NCI-H1092 treated with DMSO at 0.1 percent for 48 hours (cell line): ENCODE measurements at regions not wholly inside any gene's neighbourhood (a gene's known extent, or its start where the extent isn't known, plus 50 kb on each side); places are given as distances from the start of the nearest gene placed in this dataset.
"Not testable (repeated sequence)": the region's sequence is repeated elsewhere in the genome, so short reads cannot be mapped to it uniquely, and the experiment has no call there.

Experiments used
- DNase-seq: peaks from one replicate; lab custom pipeline; 2025; lab: John Stamatoyannopoulos, UW

DNA sequence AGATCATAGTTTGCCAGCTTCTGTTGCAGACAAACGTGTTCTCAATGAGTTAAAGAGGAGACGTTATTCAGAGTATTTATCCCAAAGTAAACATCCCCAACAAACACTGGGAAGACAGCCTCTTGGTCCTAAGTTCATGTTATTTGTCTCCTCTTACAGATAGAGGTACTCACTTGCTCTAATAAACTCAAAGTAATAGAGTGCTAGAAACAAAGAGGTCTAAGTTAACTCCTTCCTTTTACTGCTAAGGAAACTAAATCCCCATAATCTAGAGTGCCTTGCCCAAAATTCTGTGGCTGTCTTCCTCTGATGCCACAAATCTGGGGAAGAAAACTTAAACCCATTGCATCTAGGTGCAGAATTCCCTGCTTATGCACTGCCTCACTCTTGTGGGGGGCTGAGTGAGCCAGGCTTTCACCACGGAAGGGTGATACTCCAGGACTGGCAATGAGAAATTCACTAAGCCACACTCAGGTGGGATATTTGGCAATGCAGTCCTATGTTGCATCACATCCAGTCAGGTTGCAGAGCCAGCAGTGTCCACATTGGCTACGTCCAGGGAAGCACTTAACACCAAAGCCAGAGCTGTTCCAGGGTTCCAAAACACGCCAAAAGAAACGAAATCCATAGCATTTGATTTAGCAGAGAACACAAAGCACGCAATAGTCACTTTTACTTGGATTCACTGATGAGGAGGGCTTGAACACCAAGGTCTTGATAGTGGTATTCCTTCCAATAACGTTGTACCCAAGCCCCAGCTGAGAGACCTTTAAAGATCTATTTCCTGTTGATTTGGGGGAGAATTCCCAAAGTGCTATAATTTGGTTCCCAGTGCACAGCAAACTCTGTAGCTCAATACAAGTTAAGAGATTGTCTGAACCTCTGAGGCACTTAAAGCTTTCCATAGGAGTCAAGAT is 81.0 kb upstream of the FOXQ1 start:
- no peak for DNase-seq

DNA sequence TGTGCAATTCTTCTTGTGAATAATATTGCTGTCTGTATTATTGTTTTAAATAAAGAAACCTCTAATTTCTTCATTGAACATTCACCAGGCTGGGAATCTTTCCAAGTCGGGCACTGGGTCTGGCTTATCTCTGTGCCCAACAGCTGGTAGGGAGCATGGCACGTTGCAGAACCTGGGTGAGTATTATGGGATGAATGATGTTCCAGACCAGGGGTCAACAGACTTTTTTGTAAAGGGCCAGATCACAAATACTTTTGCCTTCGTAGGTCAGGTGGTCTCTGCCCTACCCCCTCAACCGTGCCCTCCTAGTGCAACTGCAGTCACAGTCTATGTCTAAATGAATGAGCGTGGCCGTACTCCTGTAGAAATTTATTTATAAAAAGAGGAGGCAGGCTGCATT is 81.6 kb upstream of the FOXQ1 start:
- no peak for DNase-seq

DNA sequence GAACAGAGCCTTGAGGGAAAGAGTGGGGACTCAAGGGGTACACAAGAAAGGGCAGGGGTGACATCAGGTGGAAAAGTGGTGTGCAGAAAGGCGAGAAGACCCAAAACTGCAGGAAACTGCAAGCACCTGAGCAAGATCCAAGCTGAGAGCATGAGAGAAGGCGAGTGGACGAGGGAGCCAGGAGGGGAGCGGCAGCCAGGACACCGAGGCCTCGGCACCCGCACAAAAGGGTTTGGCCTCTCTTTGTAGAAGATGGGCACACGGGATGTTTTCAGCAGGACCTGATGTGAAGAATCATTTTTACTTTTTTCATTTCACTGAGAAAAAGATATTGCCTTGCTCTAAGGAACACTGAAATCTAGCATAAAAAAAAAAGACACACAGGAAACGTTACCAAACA is 82.1 kb upstream of the FOXQ1 start:
- DNase-seq: no peak

DNA sequence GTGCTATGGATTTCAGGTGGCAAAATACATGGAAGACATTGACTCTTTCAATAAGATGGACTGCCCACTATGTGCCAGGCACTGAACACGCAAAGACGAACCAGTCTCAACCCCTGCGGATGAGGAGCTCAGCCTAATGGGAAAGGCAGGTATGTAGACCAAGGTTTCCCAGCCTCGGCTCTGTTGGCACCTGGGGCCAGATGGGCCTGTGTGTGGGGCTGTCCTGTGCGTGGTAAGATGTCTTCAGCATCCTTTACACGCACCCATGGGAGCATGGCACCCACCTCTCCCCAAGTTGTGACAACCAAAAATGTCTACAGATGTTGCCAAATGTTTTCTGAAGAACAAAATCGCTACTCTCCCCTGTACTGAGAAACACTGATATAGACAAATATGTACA is 82.6 kb upstream of the FOXQ1 start:
- no peak for DNase-seq

DNA sequence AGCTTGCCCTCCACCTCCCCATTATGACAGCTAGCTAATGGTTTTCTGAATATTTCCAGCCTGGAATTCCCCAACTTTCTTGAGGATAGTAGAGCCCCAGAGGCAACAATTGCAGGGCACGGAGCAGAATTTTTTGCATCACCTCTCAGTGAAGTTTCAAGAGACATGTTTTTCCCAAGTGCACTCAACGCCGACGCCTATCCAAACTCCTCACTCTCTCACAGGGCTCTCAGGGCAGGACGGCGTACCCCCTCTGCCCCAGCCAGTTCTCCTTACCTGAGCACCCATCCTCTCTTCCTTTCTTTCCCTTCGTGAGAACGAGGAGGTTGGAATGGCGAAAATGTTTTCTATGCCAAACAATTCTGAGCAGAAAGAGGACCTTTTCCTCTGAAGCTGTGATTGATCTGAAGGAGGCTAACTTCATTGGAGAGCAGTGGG is 83.1 kb upstream of the FOXQ1 start:
- no peak for DNase-seq

DNA sequence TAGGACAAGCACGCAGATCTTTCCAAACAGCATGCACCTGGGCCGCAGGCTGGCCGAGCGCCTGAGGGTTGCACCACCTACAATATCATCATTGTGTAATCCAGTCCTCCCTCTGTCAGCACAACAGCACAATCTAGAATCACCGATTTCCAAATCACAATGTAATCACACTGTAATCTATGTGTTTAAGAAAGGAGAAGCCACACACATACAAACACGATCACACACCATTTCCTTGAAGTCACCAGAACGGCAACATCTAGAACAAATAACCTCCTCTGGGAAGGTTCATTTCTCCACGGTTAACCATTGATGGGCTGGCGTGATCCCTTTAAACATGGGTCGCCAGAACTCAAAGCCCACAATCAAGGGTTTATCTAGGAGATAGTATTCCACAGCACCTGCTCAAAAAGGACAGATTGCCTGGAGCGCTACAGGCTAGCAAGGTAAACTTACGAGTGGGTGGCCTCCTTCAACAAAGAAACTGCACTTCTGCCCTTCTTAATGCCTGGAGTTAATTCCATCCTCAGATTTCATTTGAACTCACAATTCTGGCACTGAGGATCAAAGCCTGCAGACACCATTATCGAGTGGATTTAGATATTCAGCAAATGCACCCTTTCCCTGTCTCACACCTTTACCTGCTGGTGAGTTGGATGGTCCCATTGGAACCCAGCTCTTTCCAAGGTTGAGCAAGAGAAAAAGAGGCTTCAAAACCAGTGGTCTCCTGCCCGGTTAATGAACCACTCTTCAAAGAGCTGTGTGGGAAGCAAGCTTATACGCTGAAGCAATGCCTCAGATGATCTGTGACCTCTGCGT is 83.8 kb upstream of the FOXQ1 start:
- no peak for DNase-seq

DNA sequence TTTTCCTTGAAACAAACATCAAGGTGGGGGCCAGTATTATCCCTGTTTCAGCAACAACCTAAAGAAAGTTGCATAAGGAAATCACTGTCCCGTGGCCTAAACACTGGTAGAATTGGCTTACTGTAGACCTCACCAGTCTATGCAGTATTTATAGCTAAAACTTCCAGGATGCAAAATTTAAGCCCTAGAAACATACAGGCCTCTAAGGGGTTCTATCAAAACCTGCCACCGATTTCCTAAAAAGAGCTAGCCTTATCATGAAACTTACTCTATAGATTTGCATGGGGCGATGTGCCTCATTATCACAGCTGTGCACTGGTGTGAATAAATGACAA is 84.3 kb upstream of the FOXQ1 start:
- no peak for DNase-seq

DNA sequence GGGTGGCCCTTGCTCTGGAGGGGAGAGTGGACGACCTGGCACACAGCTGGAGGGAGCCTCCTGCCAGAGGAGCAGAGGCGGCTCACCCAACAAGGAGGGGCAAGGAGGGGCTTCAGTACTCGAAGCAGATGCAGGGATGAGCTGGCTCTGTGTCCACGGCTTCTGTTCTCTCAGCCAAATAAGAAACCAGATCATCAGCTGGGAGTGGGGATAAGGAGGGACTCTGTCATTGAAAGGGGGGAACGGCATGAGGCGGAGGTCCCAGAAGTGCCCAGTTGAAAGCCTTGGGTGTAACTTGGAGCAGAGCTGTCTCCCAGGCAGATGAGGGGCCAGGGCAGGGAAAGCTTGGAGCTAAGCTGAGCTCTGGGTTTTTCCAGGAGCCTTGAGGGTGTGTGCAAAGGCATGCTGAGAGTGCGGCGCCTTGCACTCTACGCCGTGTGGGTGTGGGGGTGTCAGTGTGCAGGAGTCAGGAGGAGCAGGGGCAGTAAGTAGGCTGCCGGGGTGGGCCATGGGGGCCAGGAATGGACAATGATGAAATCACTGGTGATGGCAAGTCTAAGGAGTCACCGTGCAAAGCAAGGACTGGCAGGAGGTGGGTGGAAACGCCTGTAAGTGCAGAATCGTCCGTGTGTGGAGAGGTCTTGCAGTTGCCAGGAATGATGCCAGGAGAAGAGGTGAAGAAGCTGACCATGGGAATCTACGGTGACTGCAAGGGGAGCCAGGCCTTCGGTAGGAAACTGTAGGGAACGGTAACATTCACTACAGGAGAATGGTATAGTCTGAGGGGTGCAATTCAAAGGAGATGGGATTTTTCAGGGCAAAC is 85.4 kb upstream of the FOXQ1 start:
- no peak for DNase-seq

DNA sequence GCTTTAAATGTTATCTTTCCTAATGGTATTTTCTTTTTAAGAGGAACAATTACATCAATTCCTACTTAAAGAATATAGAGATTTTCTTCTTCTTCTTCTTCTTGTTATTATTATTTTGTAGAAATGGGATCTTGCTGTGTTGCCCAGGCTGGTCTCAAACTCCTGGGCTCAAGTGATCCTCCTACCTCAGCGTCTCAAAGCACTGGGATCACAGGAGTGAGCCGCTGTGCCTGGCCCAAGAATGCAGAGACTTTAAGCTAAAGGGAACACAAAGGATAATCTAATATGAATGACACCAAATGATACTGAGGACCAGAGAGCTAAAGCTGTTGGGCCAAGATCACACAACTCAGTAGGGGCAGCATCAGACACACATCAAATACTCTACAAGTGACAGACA is 87.4 kb upstream of the FOXQ1 start:
- no peak for DNase-seq

DNA sequence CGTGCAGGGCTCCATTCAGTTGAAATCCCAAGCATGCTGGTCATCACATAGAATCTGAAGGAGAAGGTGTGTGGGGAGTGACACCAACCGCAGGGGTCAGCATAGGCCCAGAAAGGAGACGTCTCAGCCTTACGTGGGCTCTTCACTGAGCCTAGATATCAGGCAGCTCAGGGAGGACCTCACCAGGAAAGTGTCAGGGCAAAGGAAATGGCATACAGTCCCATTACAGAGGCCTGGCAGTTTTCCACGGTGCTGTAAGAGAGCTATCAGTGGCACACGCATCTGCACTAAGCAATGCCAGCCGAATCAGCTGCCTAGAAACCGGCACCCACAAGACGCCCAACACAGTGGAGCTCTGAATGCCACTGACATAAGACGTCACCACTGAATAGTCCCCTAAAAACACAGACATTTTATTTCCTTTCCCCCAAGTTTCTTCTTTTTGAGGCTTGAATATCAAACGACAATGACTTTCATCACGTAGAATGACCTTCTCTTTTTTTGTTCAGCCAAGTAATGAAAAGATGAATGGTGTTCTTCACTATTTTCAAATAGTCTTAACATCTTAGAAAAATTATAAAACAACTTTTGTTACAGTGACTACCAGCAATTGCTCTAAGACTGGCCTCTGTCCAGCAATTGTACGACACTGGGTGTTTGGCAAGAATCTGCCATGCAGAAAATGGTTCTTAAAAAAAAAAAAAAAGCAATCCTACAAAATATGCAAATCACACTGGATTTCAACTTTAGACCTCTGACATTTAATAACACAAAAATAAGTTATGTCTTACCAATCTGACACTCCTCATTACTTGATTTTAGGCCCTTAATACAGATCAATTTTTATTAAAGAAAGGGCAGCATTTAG is 88.9 kb upstream of the FOXQ1 start:
- no peak for DNase-seq

DNA sequence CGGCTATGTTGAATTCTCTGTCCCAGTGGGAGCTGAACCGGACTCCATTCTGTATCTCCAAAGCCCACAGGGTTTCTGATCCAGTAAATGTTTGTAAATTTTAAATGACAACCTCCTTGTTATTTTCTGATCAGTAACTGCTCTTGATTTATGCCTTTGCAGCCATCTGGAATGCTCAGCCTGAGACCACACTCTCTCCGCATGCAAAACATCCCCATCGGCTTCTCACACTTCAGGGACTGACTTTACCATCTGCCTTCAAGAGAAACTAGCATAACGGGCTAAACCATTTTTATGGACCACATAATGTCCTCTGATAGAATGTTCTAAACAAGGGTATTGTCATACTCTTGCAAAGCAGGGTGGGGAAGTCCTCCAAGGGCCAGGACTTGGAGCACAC is 94.5 kb upstream of the FOXQ1 start:
- no peak for DNase-seq

DNA sequence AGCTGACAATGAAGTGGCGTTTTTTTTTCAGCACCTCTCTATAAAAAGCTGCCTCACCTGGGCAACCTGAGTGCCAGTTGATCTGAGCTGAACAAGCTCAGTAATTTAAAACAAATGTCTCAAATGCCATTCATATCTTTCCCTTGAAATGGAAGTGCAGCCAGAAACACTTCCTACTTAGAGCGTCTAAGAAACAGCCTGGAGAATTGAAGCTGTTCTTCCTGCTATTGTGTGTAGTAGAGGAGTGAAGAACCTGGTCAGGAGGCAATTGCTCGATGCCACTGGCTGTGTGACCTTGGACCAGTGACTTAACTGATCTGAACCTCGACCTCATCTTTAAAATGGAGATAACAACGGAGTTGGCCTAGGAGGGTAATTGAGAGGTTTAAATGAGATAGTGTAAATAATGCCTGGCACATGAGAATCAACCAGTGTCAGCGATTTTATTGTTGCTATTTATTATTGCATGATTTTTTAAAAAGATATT is 95.4 kb upstream of the FOXQ1 start:
- DNase-seq: no peak

DNA sequence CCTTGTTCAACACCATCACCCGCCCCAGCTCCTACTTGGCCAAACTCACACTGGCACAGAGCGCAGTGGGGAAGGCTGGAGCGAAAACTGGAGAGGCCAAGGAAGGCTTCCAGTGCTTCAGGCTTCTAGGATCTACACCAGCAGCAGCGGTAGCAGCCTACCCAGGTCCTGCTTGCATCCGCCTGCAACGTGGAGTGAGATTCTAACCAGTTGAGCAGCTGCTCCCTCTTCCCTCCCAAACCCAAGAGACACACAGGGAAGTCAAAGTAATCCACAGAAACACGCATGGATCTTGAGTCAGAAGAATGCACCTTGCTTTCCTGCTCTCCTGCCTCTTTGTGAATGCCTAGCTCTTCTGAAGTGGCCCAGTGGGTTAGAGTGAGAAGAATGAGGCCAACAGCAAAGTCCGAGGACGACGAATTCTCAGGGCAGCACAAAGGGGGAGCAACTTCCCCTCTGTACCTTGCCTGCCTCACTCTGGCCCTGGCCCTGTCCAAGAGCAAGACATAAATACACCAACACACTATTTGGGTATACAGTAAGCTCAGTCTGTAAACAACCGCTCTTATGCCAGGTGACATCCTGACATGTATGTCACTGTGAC is 95.9 kb upstream of the FOXQ1 start:
- DNase-seq: no peak

DNA sequence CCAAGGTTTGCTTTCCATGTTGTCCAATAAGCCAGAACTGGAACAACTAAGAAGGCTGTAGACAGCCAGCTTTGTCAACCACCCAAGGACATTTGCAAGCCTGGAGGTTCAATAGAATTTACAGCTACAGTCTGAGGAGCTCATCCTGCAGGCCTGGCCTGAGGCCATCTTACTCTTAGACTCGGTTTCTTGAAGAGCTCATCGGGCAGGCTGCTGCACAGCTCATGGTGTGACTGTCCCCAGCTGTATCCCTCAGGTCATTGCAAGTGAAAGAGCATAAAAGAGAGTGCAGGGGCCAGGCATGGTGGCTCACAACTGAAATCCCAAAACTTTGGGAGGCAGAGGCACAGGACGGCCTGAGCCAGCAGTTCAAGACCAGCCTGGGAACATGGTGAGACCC is 96.9 kb upstream of the FOXQ1 start:
- no peak for DNase-seq

DNA sequence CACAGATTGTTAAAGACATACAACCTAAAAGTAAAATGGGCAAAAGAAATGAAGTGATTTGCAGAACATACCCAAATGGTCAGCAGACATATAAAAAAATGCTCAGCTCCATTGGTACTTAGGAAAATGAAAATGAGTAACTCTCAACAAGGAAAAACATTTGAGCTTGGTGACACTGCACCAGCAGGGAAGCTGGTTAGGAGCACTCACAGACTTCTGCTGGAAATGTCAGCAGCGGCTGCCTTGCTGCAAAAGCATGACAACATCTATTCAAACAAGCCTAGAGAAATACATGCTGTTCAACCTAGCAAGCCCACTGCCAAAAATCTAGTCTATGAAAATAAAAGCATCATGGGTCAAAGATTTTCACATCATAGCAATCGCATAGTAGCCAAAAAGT is 99.0 kb upstream of the FOXQ1 start:
- DNase-seq: no peak

DNA sequence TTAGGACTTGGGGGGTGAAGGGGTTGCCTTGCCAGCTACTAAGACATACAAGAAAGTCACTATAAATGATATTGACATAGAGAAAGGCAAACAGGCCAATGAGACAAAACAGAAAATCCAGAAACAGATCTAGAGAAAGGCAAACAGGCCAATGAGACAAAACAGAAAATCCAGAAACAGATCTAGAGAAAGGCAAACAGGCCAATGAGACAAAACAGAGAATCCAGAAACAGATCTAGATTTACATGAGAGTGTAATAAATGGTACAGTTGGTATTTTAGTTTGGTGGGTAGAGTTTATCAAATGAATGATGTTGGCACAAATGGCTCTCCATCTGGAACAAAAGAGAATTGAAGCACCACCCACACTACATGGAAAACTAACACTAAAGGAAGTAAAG is 99.8 kb upstream of the FOXQ1 start:
- not testable (repeated sequence) for DNase-seq

DNA sequence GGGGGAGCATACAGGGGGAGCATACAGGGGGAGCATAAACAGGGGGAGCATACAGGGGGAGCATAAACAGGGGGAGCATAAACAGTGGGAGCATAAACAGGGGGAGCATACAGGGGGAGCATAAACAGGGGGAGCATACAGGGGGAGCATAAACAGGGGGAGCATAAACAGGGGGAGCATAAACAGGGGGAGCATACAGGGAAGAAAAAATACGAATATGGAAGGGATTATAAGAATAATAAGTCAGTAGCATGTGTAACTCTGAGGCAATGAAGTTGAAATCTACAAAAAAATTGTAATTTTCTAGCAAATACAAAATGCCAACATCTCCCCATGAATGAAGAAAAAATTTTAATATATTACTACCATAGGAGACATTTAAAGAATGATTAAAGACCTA is 101.3 kb upstream of the FOXQ1 start:
- DNase-seq: not testable (repeated sequence)

DNA sequence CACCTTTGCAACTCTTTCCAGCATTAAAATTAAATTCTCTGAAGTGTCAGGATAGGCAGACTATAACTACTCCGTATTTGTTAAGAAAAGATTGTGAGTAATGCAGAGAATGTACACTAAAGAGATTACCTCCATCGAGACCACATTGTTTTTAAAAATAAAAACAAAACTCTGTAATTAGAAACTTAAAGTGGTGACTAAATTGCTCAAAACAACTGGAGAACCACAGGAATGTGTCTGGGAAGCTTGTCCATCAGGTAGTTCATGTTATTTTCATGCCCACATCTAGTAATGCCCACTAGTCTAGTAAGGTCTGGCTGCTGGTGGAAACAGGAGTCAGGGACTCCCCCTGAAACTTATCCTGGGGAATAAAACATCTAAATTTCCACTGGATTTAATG is 103.0 kb upstream of the FOXQ1 start:
- DNase-seq: no peak

DNA sequence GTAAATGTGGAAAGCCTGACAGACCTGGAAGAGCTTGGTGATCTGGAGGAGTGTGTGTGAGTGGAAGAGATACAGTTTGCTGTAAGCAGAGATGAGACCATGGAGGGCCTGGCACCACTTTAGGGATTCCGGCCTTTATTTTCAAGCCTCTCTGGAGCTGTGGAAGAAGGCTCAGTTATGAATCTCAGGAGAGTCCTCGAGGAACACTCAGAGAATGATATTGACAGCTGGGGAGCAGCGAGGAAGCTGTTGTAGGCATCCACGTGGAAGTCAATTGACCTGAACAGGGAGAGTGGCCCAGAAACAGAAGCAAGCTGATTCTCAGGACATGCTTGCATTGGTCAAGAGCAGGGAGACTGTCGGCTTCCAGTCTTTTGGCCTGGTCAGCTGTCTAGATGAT is 108.4 kb upstream of the FOXQ1 start:
- DNase-seq: no peak

DNA sequence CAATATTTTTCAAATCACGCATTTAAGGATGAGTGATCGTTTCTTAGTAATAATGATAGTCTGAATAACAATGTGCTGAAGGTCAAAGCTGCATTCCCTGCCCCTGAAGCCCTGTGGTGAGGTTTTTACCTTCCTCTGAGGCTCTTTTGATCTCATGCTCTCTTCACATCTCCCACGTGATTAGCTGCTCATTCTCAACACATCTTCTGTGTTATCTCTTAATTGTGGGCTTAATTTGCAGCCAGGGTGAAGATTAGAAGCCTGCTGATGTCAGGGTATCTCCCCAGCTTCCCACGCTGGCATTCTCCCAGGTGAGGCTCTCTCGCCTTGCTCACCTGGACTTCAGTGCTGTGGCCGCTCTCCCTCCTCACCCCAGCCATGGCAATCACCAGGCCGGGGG is 109.7 kb upstream of the FOXQ1 start:
- DNase-seq: no peak
